ENCODE measurements at regions not wholly inside any gene's neighbourhood (a gene's known extent, or its start where the extent isn't known, plus 50 kb on each side); places are given as distances from the start of the nearest gene placed in this dataset.

GRCh38 chr2:140138736-140139135, 1358.5 kb upstream of the NXPH2 start:
- TF ChIP-seq CTCF (IDR thresholded peaks at IDR 0.05) (no peak), ZFX (IDR thresholded peaks at IDR 0.05; ENCODE audit: borderline replicate concordance) (no peak)

Data from 22Rv1 (cell line).